Psoas muscle (tissue), 7 donors: ENCODE measurements at regions not wholly inside any gene's neighbourhood (a gene's known extent, or its start where the extent isn't known, plus 50 kb on each side); places are given as distances from the start of the nearest gene placed in this dataset.

Experiments used
- ATAC-seq, 4 donors: fragments of 200-7000 bp; cut with Tn5 transposase; one replicate each; pipeline ENCODE4 v1.9.1; 2020; ENCODE audit warnings: moderate library complexity in 3 of 4, mild to moderate bottlenecking in 2 of 4
- DNase-seq, 2 donors: peaks; one replicate each; pipeline ENCODE4 v3.0.0-alpha.2; 2020
- H3K27ac ChIP-seq: fragments of 200-600 bp; one replicate; pipeline ENCODE4 v1.8.0; 2022
- H3K27me3 ChIP-seq, 3 donors: fragments of 200-600 bp in 1 of 3; one replicate each; pipeline versions ENCODE4 v1.6.1 to v1.8.0; 2013 to 2022; ENCODE audit warnings: low read length in 2 of 3, mild to moderate bottlenecking in 2 of 3, moderate library complexity in 1 of 3; ENCODE audit not compliant: insufficient read depth in 3 of 3
- H3K36me3 ChIP-seq, 2 donors: fragments of 200-600 bp in 1 of 2; one replicate each; pipeline versions ENCODE4 v1.6.1 to v1.8.0; 2013 to 2022; ENCODE audit warnings: low read depth in 1 of 2, mild to moderate bottlenecking in 1 of 2, moderate library complexity in 1 of 2; ENCODE audit not compliant: insufficient read depth in 1 of 2
- H3K4me1 ChIP-seq: fragments of 200-600 bp; one replicate; pipeline ENCODE4 v1.8.0; 2022
- H3K4me3 ChIP-seq: fragments of 200-600 bp; one replicate; pipeline ENCODE4 v1.8.0; 2022; ENCODE audit warnings: mild to moderate bottlenecking
- H3K9me3 ChIP-seq: fragments of 200-600 bp; one replicate; pipeline ENCODE4 v1.8.0; 2022
- CTCF ChIP-seq: fragments of 200-600 bp; IDR thresholded peaks from one replicate; pipeline ENCODE4 v1.8.0; 2022; ENCODE audit warnings: antibody characterized with exemption
- WGBS, 3 donors: extraction: QIAGEN DNeasy Blood & Tissue Kit; methylation state at CpG; one replicate each; pipeline versions ENCODE4 v1.1.6 to v1.1.7; 2013; 5-methylcytosine and 5-hydroxymethylcytosine counted together
- intact Hi-C, 2 donors: fragments of 100-400 bp; cut with DNase I; formaldehyde crosslinking; loops; one replicate each; pipeline versions ENCODE4 v1.11.0 to v1.14.2; 2022
- donor health status: healthy with polysubstance abuse.
- donor health status: DM: no; HTN: no; CAD: no; lungs with moderate emphysema.
- donor health status: Bipolar disorder and iron deficiency.
- donor health status: healthy.
- donor health status: DM: yes; HTN: yes; CAD: no.
- donor health status: DM: no; HTN: no; CAD: no.
- donor health status: DM: yes; HTN: yes; CAD: no.

- no peak for ATAC-seq
- intact Hi-C loops: no loop called here
- Histone ChIP-seq H3K27me3 (no peaks in the 10 kb centered on the region), H3K36me3 (no peaks in the 10 kb centered on the region), H3K4me3 (no peak overlapping the region), H3K4me1 (no peaks in the 10 kb centered on the region), H3K27ac (no peak overlapping the region), H3K9me3 (peaks cover 3% of the 10 kb centered on the region)
- DNase-seq: no peak
- WGBS, 3 donors: 72 to 75% (median 73%) methylated on average over 4 of the region's 4 CpGs
- TF ChIP-seq CTCF: no peak
Measured at GRCh38 chr10:83248106-83248631, 891.1 kb upstream of the GHITM start.

- Histone ChIP-seq H3K4me3 (no peak overlapping the region), H3K27ac (no peak overlapping the region), H3K9me3 (peaks cover 3% of the 10 kb centered on the region), H3K27me3 (no peaks in the 10 kb centered on the region), H3K4me1 (no peaks in the 10 kb centered on the region), H3K36me3 (no peaks in the 10 kb centered on the region)
- whole genome bisulfite sequencing, 3 donors: 72 to 84% (median 76%) methylated on average over 1 of the region's 1 CpG
- intact Hi-C loops: no loop called here
- no peak for ATAC-seq
- no peak for TF ChIP-seq CTCF
- no peak for DNase-seq
Measured at GRCh38 chr10:83250396-83250795, 888.9 kb upstream of the GHITM start.

- Histone ChIP-seq H3K4me3 (no peak overlapping the region), H3K27me3 (no peaks in the 10 kb centered on the region), H3K9me3 (peaks cover 3% of the 10 kb centered on the region), H3K4me1 (no peaks in the 10 kb centered on the region), H3K27ac (no peak overlapping the region), H3K36me3 (no peaks in the 10 kb centered on the region)
- intact Hi-C loops: no loop called here
- DNase-seq (no peak), ATAC-seq (no peak)
- WGBS, 3 donors: 74 to 76% (median 75%) methylated on average over 3 of the region's 3 CpGs
- no peak for TF ChIP-seq CTCF
Measured at GRCh38 chr10:83252169-83252568, 887.1 kb upstream of the GHITM start.

- Histone ChIP-seq H3K36me3 (no peaks in the 10 kb centered on the region), H3K9me3 (peaks cover 3% of the 10 kb centered on the region), H3K27ac (no peak overlapping the region), H3K4me3 (no peak overlapping the region), H3K27me3 (no peaks in the 10 kb centered on the region), H3K4me1 (no peaks in the 10 kb centered on the region)
- ATAC-seq (no peak), DNase-seq (no peak)
- no peak for TF ChIP-seq CTCF
- intact Hi-C loops: no loop called here
Measured at GRCh38 chr10:83252596-83252995, 886.7 kb upstream of the GHITM start.

GRCh38 chr10:83253011-83253671 lies 886.2 kb upstream of the GHITM start:
- TF ChIP-seq CTCF: no peak
- Histone ChIP-seq H3K27ac (no peak overlapping the region), H3K27me3 (no peaks in the 10 kb centered on the region), H3K4me1 (no peaks in the 10 kb centered on the region), H3K9me3 (peaks cover 3% of the 10 kb centered on the region), H3K4me3 (no peak overlapping the region), H3K36me3 (no peaks in the 10 kb centered on the region)
- DNase-seq: no peak
- intact Hi-C loops: no loop called here
- 76 to 95% (median 83%) methylated on average over 1 of the region's 1 CpG for WGBS, 3 donors
- ATAC-seq: no peak
